ENCODE measurements at regions not wholly inside any gene's neighbourhood (a gene's known extent, or its start where the extent isn't known, plus 50 kb on each side); places are given as distances from the start of the nearest gene placed in this dataset.
"Not testable (repeated sequence)": the region's sequence is repeated elsewhere in the genome, so short reads cannot be mapped to it uniquely, and the experiment has no call there.

- DNase-seq = no peak
Measured at GRCh38 chr3:118587037-118587741, 447.5 kb downstream of the IGSF11 start.

DNA sequence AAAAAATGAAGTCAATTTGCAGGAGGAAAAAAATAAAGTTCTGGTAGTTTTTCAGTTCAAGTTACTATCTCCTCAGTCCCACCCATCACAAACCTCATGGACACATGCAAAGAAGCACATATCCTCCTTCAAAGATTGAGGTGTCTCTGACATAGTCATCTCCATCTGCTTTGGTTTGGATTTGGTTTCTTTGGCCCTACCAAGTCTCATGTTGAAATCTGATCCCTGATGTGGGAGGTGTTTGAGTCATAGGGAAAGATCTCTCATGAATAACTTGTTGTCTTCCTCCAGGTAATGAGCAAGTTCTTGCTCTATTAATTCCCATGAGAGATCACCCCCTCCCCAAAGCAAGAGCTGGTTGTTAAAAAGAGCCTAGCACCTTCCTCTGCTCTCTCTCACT lies 446.8 kb downstream of the IGSF11 start:
- no peak for DNase-seq

DNA sequence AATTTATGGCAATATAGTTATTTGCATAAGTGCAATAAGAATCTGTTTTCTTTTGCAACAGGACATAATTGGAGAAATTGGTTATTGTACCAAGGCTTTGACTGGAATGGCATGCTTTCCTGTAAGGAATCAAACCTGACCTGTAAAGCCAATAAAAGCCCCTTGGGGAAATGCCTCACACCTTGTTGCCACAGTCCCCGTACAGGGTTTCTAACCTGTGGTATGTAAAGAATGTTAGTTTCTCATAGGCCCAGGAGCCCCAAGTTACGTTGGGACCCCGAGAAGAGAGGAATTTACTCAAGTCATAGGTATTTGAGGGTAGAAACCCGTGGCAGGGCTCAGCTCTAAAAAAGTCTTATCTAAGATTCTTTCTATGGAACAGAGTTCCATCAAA lies 441.4 kb downstream of the IGSF11 start:
- DNase-seq = no peak

GRCh38 chr3:118597184-118597583 lies 437.5 kb downstream of the IGSF11 start:
- DNase-seq = no peak

DNA sequence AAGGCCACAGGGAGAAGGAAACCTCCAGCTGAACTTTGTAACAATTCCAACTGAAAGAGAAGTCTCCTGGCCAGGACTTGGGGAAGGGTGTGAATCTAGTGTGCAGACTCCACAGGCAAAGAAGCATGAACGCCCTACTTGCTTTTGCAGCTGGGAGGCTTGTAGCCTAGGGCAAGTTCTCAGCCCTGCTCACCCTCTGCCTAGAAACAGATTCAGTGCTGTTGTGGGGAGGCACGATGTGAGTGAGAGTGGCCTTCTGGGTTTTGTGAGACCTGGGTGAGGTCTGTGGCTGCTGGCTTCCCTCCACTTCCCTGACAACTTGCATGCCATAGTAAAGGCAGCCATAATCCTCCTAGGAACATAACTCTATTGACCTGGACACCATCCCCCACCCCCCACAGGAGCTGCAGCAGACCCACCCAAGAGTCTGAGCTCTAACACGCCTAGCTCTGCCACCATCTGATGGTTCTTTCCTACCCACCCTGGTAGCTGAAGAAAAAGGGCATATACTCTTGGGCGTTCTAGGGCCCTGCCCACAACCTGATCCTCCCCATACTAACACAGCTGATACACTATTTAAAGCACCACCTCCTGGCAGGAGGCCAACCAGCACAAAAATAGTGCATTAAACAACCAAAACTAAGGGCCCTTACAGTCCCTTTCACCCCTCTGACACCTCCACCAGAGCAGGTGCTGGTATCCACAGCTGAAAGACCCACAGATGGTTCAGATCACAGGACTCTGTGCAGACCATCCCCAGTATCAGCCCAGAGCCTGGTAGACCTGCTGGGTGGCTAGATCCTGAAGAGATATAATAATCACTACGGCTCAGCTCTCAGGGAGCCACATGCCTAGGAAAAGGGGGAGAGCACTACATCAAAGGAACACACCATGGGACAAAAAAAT lies 426.5 kb downstream of the IGSF11 start:
- no peak for DNase-seq

- no peak for DNase-seq
Measured at GRCh38 chr3:118618247-118619040, 416.2 kb downstream of the IGSF11 start.

GRCh38 chr3:118626453-118626852 lies 408.2 kb downstream of the IGSF11 start:
- DNase-seq = no peak

- peak; percentile 87 for DNase-seq
Measured at GRCh38 chr3:118628704-118629341, 405.8 kb downstream of the IGSF11 start.

DNA sequence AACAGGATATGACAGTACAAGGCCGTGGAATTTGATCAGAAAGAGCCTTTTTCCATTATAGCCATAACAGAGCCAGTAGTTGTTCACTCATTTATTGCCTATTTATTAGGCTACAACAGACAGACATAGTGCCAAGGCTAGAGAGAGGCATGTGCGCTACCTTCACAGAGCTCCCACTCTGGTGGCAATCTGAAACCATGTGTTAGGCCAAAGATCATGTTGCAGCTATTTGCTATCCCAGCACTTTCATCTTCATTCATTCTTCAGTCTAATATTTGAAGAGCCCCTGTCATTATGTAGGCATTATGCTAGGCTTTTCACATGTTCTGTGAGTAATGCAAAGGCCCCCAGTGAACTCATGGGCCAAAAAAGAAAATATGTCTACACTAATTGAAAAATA lies 404.8 kb downstream of the IGSF11 start:
- DNase-seq = no peak

DNA sequence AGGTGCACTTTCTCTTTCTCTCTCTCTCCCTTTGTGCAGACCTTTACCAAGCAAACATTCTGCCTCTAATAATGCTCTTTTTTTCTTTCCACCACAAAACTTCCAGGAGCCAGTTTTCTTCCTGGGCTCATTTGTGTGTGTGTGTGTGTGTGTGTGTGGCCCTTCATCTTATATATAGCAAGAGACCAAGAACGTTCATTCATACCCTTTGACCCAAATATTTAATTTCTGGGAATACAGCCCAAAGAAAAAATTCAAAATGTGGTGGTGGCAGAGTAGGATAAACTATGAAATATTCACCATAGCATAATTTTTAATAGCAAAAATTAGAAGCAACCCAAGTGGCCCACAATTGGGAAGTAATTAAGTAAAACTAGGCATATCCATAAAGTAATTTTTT lies 398.9 kb downstream of the IGSF11 start:
- no peak for DNase-seq

DNA sequence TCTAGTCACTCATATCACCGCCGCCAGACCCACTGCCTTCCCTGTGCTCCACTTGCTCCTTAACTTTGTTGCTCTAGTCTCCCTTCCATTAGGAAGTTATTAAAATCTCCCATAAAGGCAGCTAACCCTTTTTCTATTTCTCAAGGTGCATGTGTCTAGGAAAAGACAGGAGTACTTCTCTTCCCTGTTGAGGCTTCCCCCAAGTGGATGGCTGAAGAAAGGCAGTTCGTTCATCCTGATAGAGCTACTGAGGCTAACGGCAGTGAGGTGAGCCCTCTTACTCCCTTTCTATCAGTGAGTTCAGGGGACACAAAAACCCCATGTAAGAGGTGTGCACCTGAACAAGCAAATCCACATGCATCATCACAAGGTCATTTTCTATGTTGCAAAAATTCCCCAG lies 397.8 kb downstream of the IGSF11 start:
- no peak for DNase-seq

GRCh38 chr3:118637846-118638245 lies 396.8 kb downstream of the IGSF11 start:
- DNase-seq = peak; percentile 18

DNA sequence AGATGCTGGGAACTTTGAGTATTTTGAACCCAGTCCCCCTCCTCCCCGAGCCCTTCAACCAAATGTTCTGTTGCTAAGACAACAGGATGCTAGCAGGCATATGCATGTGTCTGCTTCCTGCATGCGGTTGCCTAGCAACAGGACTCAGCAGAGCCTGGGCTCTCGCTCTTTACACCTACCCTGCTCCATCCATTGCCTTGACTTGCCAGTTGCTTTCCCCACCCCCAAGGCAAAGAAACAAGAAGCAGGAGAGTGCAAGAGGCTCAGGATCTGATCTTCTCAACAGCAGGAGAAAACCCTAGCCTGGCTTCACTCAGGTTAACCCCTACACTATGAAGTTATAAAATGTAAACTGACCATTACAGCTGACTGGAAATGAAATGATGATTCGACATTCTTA lies 393.0 kb downstream of the IGSF11 start:
- peak; percentile 66 for DNase-seq

- DNase-seq = no peak
Measured at GRCh38 chr3:118671192-118671591, 363.5 kb downstream of the IGSF11 start.

DNA sequence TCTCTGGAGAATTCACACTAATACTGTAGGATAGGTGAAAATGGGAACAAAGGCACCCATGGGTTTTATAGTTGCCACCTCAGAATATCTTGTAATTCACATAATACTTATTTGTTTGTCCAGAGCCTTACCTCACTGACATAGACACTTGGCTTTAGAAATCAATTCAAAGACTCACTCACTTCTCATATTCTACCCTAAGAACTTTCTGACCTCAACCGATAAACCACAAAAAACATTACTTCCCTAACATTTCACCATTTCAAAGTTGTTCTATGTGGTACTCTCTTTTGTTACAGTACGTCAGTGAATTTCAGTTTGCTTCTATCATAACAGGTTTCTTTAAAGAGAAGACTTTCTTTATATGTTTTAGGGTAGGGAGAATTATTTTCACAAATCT lies 359.3 kb downstream of the IGSF11 start:
- DNase-seq = no peak

DNA sequence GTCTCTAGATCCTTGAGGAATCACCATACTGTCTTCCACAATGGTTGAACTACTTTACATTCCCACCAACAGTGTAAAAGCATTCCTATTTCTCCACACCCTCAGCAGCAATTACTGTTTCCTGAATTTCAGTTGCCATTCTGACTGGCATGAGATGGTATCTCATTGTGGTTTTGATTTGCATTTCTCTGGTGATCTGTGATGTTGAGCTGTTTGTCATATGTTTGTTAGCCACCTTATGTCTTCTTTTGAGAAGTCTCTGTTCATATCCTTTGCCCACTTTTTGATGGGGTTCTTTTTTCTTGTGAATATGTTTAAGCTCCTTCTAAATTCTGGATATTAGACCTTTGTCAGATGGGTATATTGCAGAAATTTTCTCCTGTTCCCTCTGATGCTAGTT lies 356.0 kb downstream of the IGSF11 start:
- DNase-seq = not testable (repeated sequence)

DNA sequence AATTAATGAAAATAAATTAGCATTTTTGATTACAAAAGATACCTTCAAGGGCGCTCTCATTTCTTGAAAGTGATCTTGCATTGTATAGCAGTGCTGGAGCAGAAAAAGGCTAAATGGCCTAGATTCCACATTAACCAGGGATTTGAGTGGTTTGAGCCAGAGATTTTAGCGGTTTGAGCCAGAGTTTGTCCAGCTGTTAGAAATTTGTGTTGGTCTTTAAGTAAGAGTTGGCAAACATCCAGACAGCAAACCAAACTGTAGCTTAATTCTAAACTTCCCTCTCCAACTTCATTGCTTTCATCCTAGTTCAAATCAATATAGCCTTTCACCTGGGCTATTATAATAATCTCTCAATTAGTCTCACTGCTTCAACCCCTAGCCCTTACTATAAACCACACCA lies 351.7 kb downstream of the IGSF11 start:
- peak; percentile 86 for DNase-seq

GRCh38 chr3:118683636-118684035 lies 351.0 kb downstream of the IGSF11 start:
- DNase-seq = no peak

GRCh38 chr3:118688396-118688884 lies 346.2 kb downstream of the IGSF11 start:
- DNase-seq = no peak

DNA sequence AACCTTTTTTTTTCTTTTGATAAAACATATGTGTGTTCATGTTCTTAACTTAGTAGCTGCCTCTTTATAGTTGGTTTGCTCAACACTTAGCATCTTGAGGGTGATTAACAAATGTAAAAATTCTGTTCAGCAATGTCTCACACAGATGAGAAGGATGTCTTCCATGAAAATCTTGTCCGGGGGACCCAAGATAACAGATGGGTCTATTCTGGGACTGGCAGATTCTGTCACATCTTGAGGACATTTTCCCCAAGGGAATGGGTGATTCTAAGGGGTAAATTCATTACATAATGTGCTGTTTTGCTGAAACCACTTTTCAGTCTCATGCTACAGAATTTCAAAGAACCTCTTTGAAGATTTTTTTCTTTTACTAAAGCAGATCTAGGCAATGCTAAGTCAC lies 342.2 kb downstream of the IGSF11 start:
- DNase-seq = no peak

- DNase-seq = no peak
Measured at GRCh38 chr3:118705487-118706219, 329.0 kb downstream of the IGSF11 start.

Data from tongue (tissue), 1 donor.